GM13977 (cell line): ENCODE measurements at regions not wholly inside any gene's neighbourhood (a gene's known extent, or its start where the extent isn't known, plus 50 kb on each side); places are given as distances from the start of the nearest gene placed in this dataset.

Source experiments
- DNase-seq: peaks from one replicate; pipeline ENCODE4 v3.0.0; 2012; ENCODE audit warnings: low spot score
- in situ Hi-C: fragments of 300-500 bp; cut with MboI; formaldehyde crosslinking; loops from one replicate; pipeline ENCODE4 v1.12.0; 2022; ENCODE audit warnings: low sequenced_read_pairs, low pct_unique_long_range_greater_than_20kb, mixed read lengths, inconsistent platforms; ENCODE audit not compliant: unreplicated experiment
- TF ChIP-seq, protein P1 (sequence below): IDR thresholded peaks from 2 replicates; pipeline ENCODE4 v1.5.1; 2012; ENCODE audit warnings: mild to moderate bottlenecking, control low read depth; ENCODE audit not compliant: insufficient read depth; ENCODE audit errors: extremely low read depth, missing control alignments

DNA sequence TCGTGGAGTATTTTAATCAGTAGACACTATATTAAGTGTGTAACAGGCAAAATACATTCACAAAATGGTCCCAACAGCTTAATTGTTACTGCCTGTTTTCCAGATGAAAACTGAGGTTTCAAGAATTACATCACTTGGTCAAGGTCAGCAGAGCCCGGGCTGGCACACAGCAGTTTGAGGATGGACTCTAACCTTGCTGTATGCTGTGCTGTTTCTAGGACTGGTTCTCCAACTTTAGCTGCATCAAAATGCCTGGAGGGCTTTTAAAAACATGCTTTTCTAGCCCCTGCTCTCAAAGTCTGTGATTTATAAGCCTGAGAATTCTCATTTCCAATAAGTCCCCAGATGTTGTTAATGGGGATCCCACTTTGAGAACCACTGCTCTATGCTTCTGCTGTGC lies 247.1 kb upstream of the FZD8 start:
- TF ChIP-seq, protein P1, sequence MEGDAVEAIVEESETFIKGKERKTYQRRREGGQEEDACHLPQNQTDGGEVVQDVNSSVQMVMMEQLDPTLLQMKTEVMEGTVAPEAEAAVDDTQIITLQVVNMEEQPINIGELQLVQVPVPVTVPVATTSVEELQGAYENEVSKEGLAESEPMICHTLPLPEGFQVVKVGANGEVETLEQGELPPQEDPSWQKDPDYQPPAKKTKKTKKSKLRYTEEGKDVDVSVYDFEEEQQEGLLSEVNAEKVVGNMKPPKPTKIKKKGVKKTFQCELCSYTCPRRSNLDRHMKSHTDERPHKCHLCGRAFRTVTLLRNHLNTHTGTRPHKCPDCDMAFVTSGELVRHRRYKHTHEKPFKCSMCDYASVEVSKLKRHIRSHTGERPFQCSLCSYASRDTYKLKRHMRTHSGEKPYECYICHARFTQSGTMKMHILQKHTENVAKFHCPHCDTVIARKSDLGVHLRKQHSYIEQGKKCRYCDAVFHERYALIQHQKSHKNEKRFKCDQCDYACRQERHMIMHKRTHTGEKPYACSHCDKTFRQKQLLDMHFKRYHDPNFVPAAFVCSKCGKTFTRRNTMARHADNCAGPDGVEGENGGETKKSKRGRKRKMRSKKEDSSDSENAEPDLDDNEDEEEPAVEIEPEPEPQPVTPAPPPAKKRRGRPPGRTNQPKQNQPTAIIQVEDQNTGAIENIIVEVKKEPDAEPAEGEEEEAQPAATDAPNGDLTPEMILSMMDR = no peak
- in situ Hi-C loops = no loop called here
- DNase-seq = no peak

DNA sequence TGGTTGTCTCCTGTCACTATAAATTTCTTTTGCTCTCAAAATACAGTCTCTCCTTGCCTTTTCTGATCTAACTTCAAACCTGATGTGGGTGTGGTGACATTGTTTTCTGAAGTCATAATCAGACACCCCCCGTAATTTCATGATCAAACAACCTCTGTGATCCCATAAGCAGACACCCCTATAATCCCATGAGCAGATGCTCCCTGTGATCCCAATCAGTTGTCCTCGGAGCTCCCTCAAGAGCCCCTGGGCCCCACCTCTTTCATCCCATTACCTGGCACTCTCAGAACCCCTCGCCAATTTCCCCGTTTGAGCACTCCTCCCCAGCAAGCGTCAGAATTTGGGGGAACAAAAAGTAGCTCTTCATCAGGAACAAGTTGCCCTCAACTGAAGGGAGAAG lies 246.3 kb upstream of the FZD8 start:
- no peak for DNase-seq

DNA sequence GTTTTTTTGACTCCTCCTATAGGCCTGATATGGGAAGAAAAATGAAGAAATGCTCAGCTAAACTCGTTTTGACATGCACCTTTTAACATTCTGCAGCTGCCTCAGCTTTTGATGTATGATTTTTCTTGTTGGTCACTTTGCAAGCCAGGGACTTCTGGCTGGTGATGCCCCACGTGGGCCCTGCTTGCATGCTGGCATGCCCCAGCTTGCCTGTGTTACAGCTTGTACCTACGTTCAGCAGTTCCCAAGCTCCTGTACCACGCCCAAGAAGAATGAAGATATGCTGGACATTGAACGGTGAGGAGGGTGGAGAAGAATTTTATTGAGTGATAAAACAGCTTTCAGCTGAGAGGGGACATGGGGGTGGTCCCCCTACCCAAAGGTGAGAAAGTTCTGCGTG lies 245.6 kb upstream of the FZD8 start:
- DNase-seq = no peak
- TF ChIP-seq, protein P1 = no peak
- in situ Hi-C loops = no loop called here

More for the DNA sequence above, 246.3 kb upstream of the FZD8 start:
- TF ChIP-seq, protein P1 = no peak
- in situ Hi-C loops = no loop called here

DNA sequence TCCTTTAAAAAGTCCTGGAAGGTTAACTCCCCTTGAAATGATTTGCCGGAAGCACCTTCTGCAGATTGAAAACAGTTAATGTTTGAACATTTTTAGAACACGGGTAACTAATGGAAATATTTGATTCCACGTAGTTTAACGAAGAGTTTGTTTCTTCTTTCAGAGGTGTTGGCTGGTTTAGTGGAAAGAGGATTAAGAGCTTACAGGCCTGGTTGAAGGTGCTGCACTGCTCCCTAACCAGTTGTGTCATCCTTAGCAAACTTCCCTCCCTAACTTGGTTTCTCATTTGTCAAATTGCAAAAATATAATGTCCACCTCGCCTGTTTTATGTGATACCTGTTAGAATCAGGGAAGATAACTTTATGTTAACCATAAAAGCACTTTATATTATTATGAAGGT lies 243.0 kb upstream of the FZD8 start:
- no peak for DNase-seq
- TF ChIP-seq, protein P1 = no peak
- in situ Hi-C loops = no loop called here

DNA sequence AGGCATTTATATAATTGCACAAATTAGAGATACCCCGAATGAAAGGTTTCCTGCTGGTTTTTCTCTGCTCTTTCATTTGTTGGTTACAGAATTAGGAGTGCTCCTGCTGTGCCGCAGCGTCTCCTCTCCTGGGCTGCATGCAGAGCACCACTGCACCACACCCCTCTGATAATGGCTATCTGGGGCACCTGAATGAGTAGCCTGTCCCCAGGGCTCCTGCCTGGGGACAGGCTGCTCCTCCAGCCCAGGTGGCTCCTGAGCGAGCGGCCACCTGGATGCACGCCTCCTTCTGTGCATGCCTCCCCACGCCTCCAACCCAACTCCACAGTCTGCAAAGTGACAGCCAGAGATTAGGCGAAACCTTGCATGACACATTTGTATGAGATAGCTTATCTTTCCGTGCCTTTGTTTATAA lies 242.6 kb upstream of the FZD8 start:
- in situ Hi-C loops = no loop called here
- TF ChIP-seq, protein P1 = no peak
- DNase-seq = no peak

DNA sequence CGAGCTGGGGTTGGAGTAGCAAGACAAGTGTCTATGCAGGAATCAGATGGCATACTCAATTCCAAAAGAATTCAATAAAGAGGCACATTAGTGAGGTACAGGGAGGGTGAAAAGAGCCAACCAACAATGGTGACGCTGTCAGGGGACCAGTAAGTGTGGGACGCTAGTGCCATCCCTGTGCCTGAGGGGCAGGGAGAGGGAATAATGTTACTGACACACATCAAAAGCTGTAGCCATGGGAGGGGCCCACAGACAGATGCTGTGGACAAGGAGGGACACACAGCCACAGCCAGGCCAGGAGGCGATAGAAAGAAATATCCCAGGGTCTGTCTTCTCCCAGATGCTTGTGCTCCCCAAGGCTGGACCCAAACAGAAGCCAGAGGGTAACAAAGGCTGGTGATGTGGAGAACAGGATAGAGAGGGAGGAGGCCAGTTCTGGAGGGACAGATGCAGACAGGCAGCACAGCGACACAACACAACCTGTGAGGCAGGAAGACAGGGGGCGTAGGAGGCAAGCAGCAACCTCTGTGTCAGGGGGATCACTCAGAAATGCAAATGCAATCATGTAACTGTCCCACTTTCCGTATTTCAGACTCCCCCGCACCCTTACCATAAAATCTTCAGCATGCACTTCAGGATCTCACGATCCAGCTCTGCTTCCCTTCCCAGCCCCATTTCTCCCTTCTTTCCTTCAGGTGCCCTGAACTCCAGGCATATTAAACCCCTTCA lies 240.5 kb upstream of the FZD8 start:
- DNase-seq = no peak
- in situ Hi-C loops = no loop called here
- TF ChIP-seq, protein P1 = no peak
